ENCODE measurements at regions not wholly inside any gene's neighbourhood (a gene's known extent, or its start where the extent isn't known, plus 50 kb on each side); places are given as distances from the start of the nearest gene placed in this dataset.
A peak's percentile ranks its signal among the peaks of the same experiment; 100 is the strongest.

DNA sequence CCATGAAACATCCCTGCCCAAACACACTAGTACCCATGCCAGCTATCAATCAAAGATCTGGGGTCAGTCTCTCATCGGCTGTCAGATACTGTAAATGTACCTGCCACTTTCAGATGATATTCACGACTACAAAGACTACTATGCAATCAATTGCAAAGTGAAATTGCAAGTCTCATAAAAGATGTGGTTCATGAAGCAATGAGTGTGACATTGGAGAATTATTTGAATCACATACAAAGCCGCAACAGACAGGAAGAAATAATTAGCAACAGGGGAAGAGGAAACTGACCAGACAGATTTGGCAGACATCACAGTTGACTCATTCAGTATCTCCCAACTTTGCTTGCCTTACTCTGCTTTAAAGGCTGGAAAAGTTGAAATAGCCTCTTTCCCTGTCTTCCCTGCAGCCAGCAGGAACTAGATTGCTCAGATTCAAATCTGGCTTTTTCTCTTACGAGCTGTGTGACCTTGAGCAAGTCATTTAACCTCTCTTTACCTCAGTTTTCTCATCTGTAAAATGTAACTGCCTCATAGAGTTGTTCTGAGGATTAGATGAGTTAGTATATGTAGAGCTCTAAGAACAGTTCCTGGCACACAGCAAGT lies 95.7 kb upstream of the C3orf80 start:
- TF ChIP-seq POLR2A (IDR thresholded peaks at IDR 0.05): no peak
- TF ChIP-seq, protein P1, sequence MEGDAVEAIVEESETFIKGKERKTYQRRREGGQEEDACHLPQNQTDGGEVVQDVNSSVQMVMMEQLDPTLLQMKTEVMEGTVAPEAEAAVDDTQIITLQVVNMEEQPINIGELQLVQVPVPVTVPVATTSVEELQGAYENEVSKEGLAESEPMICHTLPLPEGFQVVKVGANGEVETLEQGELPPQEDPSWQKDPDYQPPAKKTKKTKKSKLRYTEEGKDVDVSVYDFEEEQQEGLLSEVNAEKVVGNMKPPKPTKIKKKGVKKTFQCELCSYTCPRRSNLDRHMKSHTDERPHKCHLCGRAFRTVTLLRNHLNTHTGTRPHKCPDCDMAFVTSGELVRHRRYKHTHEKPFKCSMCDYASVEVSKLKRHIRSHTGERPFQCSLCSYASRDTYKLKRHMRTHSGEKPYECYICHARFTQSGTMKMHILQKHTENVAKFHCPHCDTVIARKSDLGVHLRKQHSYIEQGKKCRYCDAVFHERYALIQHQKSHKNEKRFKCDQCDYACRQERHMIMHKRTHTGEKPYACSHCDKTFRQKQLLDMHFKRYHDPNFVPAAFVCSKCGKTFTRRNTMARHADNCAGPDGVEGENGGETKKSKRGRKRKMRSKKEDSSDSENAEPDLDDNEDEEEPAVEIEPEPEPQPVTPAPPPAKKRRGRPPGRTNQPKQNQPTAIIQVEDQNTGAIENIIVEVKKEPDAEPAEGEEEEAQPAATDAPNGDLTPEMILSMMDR (IDR thresholded peaks at IDR 0.05): no peak
- Histone ChIP-seq H3K36me3 (no peaks in the 10 kb centered on the region), H3K27ac (peak overlapping the region in 7 of 12 donors; percentile 7 to 64 (median 43)), H3K4me1 (peaks cover 0 to 33% (median 0%) of the 10 kb centered on the region in 12 donors), H3K27me3 (no peaks in the 10 kb centered on the region), H3K9me3 (no peaks in the 10 kb centered on the region), H3K4me3 (no peak overlapping the region)
- intact Hi-C loops (cut with DNase I): no loop called here
- WGBS, 4 donors: 30 to 37% (median 33%) methylated on average over 4 of the region's 4 CpGs
- peak in 2 of 5 donors; percentile 22 to 27 for DNase-seq
- ATAC-seq: peak; percentile 51 to 91 (median 80)

DNA sequence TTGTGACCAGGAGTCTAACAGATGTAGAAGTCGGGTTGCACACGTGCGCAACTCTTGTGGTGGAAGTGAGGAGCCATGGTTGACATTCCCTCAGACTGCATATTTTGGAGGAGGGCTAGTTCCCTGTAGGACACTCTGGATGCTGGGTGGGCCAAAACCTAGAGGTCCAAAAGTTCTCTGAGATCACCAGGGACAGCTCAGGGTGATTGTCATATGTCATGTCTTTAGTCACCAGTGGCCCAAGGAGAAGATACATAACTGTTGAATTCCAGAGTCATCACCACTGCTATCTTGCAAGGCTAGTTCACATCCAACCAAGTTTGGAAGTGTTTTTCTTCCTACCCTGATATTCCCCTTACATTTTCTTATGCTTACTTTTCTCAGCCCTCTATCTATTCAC lies 95.2 kb upstream of the C3orf80 start:
- intact Hi-C loops (cut with DNase I): no loop called here
- peak in 1 of 4 donors; percentile 8 for ATAC-seq
- H3K9me3 ChIP-seq: no peaks in the 10 kb centered on the region
- H3K27me3 ChIP-seq: no peaks in the 10 kb centered on the region
- H3K4me3 ChIP-seq: no peak overlapping the region
- H3K4me1 ChIP-seq: peaks cover 0 to 35% (median 0%) of the 10 kb centered on the region in 12 donors
- H3K36me3 ChIP-seq: no peaks in the 10 kb centered on the region
- 75 to 89% (median 87%) methylated on average over 3 of the region's 3 CpGs for WGBS, 4 donors
- TF ChIP-seq, protein P1 (IDR thresholded peaks at IDR 0.05): no peak
- no peak for TF ChIP-seq POLR2A (IDR thresholded peaks at IDR 0.05)
- H3K27ac ChIP-seq: peak overlapping the region in 6 of 12 donors; percentile 7 to 64 (median 44)
- DNase-seq: no peak

DNA sequence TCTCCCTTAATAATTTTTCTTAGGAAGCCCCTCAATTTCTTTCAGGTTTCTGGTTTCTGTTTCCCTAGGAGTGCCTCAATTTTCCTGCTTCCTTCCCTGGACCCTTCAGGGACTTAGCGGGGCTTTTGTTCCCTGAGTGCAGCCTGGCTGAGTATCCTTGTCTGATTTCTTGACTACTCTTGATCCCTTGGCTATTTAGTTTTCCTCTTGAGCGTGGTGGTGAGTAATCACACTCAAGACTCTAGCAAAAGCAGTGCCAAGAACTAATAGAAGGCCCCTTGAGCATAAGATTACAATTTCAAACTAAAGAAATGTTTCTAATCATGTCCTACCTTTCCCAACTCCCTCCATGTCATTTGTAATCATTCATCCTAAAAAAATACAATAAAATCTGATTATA lies 94.3 kb upstream of the C3orf80 start:
- intact Hi-C loops (cut with DNase I): no loop called here
- peaks cover 0 to 35% (median 0%) of the 10 kb centered on the region in 12 donors for H3K4me1 ChIP-seq
- TF ChIP-seq, protein P1 (IDR thresholded peaks at IDR 0.05): no peak
- no peak for TF ChIP-seq POLR2A (IDR thresholded peaks at IDR 0.05)
- H3K27ac ChIP-seq: peak overlapping the region in 4 of 12 donors; percentile 29 to 54 (median 38)
- no peak overlapping the region for H3K4me3 ChIP-seq
- peak in 2 of 4 donors; percentile 48 to 72 for ATAC-seq
- 42 to 62% (median 46%) methylated on average over 2 of the region's 2 CpGs for WGBS, 4 donors
- no peaks in the 10 kb centered on the region for H3K36me3 ChIP-seq
- DNase-seq: no peak
- H3K27me3 ChIP-seq: no peaks in the 10 kb centered on the region
- no peaks in the 10 kb centered on the region for H3K9me3 ChIP-seq

DNA sequence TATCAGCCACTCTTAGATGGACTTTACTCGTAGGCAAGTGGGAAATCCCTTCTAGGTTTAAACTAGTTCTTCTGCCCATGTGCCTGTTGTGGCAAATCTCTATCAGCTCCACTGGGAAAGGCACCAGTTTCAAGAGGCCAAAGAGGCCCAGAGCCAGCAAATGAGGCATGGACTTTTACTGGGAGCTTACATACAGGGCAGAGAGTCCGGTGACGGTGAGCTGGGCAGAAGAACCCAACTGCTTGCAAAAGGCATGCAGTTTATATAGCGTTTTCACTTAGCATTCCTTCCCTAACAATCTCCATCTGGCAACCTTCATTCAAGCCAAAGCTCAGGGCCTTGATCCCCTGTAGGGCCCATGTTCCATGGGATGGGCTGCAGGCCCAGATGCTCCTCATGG lies 93.0 kb upstream of the C3orf80 start:
- ATAC-seq (peak in 2 of 4 donors; percentile 55 to 58), DNase-seq (peak in 1 of 5 donors; percentile 29)
- Histone ChIP-seq H3K4me1 (peaks cover 0 to 35% (median 0%) of the 10 kb centered on the region in 12 donors), H3K27me3 (no peaks in the 10 kb centered on the region), H3K27ac (no peak overlapping the region), H3K4me3 (no peak overlapping the region), H3K36me3 (no peaks in the 10 kb centered on the region), H3K9me3 (no peaks in the 10 kb centered on the region)
- intact Hi-C loops (cut with DNase I): no loop called here
- WGBS, 4 donors: 51 to 88% (median 70%) methylated on average over 4 of the region's 4 CpGs
- TF ChIP-seq, protein P1 (IDR thresholded peaks at IDR 0.05): no peak
- no peak for TF ChIP-seq POLR2A (IDR thresholded peaks at IDR 0.05)
